ENCODE measurements at regions not wholly inside any gene's neighbourhood (a gene's known extent, or its start where the extent isn't known, plus 50 kb on each side); places are given as distances from the start of the nearest gene placed in this dataset.

DNA sequence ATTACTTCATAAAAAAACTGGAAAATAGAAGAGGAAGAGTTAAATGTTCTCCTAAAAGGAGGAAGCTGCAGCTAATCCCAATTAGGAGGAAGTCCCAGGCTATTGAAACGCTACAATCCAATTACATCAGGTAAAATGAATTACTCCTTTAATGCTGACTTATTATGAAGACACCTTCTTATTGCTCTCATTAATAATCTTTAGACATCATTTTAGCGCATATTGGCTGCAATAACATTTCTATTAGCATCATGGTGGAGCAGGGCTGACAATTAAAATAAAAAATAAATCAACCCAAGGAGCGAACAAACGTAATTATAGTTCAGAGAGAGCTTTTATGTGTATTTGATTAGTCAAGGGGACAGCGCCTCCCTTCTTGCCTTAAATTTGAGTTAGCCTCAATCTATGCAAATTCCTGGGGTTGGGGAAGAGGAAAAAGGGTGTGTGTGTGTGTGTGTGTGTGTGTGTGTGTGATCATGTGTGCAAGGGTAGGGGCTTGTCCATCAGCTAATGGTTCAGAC is 109.0 kb upstream of the IRX6 start:
- Histone ChIP-seq H3K36me3 (ENCODE audit: control insufficient read depth, insufficient read depth, low read length) (no peaks in the 10 kb centered on the region), H3K4me2 (ENCODE audit: insufficient read depth, low read length) (no peak overlapping the region), H3K9me3 (replicated peaks; ENCODE audit: control insufficient read depth, insufficient read depth, low read depth, low read length) (no peaks in the 10 kb centered on the region), H3K27me3 (ENCODE audit: control insufficient read depth in 2 of 2, insufficient read depth in 2 of 2, low read length in 2 of 2) (peaks cover 0 to 2% of the 10 kb centered on the region in 2 experiments; a peak in 3 of 5 replicates), H3K79me2 (ENCODE audit: control insufficient read depth, insufficient read depth, low read length) (no peaks in the 10 kb centered on the region), H3K4me3 (no peak overlapping the region), H4K20me1 (replicated peaks; ENCODE audit: control insufficient read depth, insufficient read depth, low read length) (no peaks in the 10 kb centered on the region), H3K4me1 (replicated peaks in 1 of 2; ENCODE audit: control insufficient read depth in 2 of 2, insufficient read depth in 2 of 2, low read length in 2 of 2) (no peaks in the 10 kb centered on the region), H3K9me1 (ENCODE audit: control insufficient read depth, insufficient read depth, low read length) (no peaks in the 10 kb centered on the region), H3K9ac (ENCODE audit: insufficient read depth in 1 of 2, low read depth in 2 of 2, low read length in 2 of 2) (no peak overlapping the region), H3K27ac (ENCODE audit: extremely low read depth, low read depth, low read length) (no peak overlapping the region), H2AFZ (ENCODE audit: low read depth, low read length) (no peak overlapping the region)
- POLR2A ChIA-PET, result interaction anchor here (0.6 kb wide), 1 partner anchor 36 kb away, joined by 3 read pairs; no protein-coding TSS in a partner anchor
- DNase-seq (ENCODE audit: extremely low read depth in 1 of 4, low spot score in 3 of 4), result no peak
- CTCF ChIA-PET (ENCODE audit: low intra/inter-chr PET ratio), result no interaction called here
- in situ Hi-C loops (cut with MboI) (no loop called here), intact Hi-C loops (cut with micrococcal nuclease) (no loop called here)
- FAIRE-seq, result no peak
- no TSS peak for BruUV-seq (replicated peaks)
- TF ChIP-seq SAFB2 (IDR thresholded peaks at IDR 0.05; ENCODE audit: borderline replicate concordance, low read depth, low read length, severe bottlenecking) (no peak), TFAM (CRISPR knock-in tag; conservative IDR thresholded peaks at IDR 0.05) (no peak), THRAP3 (IDR thresholded peaks at IDR 0.05; ENCODE audit: borderline replicate concordance) (no peak), FOXP1 (CRISPR knock-in tag; IDR thresholded peaks at IDR 0.05) (no peak), CAMTA2 (CRISPR knock-in tag; conservative IDR thresholded peaks at IDR 0.05) (no peak)
- TF ChIP-seq, protein P1, sequence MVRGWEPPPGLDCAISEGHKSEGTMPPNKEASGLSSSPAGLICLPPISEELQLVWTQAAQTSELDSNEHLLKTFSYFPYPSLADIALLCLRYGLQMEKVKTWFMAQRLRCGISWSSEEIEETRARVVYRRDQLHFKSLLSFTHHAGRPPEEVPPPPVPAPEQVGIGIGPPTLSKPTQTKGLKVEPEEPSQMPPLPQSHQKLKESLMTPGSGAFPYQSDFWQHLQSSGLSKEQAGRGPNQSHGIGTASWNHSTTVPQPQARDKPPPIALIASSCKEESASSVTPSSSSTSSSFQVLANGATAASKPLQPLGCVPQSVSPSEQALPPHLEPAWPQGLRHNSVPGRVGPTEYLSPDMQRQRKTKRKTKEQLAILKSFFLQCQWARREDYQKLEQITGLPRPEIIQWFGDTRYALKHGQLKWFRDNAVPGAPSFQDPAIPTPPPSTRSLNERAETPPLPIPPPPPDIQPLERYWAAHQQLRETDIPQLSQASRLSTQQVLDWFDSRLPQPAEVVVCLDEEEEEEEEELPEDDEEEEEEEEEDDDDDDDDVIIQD (CRISPR knock-in tag; IDR thresholded peaks at IDR 0.05), result no peak
- no peak for ATAC-seq
- 0% methylated on average over 5 of the region's 5 CpGs for WGBS (ENCODE audit: insufficient coverage, low coverage, missing lambda C conversion rate)

Data from K562 (cell line).